ENCODE measurements at regions not wholly inside any gene's neighbourhood (a gene's known extent, or its start where the extent isn't known, plus 50 kb on each side); places are given as distances from the start of the nearest gene placed in this dataset.

DNA sequence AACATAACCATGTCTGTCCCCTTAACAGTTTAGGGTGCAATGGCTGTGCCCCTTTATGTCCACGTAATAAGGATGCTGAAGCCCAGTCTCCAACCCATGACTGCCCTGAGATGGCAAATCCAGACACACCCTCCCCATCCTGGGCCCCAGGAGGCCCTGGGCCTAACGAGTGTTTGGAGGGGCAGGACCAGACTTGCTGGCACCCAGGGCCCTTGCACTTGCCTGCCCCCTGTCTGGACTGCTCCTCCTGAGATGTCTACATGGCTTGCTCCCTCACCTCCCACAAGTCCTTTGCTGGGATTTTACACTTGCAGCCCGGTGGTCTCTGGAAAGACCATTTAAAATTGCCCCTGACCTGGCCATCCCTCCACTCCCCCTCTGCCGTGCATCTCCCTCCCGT, 132.2 kb upstream of the NECTIN1 start:
- Histone ChIP-seq H3K36me3 (ENCODE audit: insufficient read depth, low read length) (no peaks in the 10 kb centered on the region), H2AFZ (ENCODE audit: low read depth, low read length) (no peak overlapping the region), H3K9me3 (ENCODE audit: low read length) (no peaks in the 10 kb centered on the region), H3K4me3 (ENCODE audit: low read length) (no peak overlapping the region), H3K27me3 (ENCODE audit: insufficient read depth, low read length) (peaks cover 7% of the 10 kb centered on the region), H3K4me1 (ENCODE audit: insufficient read depth, low read length) (no peaks in the 10 kb centered on the region)

DNA sequence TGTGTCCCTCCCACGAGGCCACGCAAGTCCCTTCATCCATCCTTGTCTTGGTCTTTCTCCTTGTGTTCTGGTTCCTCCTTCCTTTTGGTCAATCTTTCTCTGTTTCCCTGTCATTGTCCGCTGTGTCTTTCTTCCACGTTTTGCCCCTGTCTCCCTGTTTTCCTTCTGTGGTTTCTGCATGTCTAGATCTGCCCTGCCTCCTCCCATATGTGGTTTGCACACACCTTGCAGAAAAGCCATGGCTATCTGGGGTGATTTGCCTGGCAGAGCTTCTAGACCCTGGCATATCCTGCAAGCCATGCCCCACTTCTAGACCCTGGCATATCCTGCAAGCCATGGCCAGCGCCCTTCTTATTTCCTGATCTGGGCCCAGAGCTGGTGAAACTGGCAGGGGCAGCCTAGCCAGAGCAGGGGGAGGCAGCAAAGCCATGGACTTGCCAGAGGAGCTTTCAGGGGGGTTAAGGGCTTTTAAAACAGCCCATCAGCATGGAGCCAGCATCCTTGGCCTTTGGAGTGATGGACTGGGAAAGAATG, 131.6 kb upstream of the NECTIN1 start:
- no peak overlapping the region for H2AFZ ChIP-seq (ENCODE audit: low read depth, low read length)
- H3K27me3 ChIP-seq (ENCODE audit: insufficient read depth, low read length), result peaks cover 7% of the 10 kb centered on the region
- H3K9me3 ChIP-seq (ENCODE audit: low read length), result no peaks in the 10 kb centered on the region
- H3K4me1 ChIP-seq (ENCODE audit: insufficient read depth, low read length), result no peaks in the 10 kb centered on the region
- H3K4me3 ChIP-seq (ENCODE audit: low read length), result no peak overlapping the region
- no peaks in the 10 kb centered on the region for H3K36me3 ChIP-seq (ENCODE audit: insufficient read depth, low read length)

DNA sequence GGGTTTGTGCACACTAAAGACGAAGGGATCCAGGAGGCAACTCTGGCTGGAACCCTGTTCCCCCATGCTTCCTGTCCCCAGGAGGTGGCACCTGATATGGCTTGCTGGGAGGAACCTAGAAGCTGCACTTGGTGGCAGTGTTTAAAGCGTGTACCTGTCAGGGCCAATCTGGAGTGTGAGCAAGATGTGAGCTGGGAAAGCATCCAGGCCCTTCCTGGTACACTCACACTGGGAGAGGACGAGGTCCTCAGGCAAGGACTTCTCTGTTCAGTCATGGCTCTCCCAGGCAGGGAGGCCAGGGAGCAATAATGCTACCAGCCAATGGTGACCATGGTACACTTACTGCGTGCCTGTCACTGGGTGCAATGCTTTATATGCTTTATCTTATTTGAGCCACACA, 130.7 kb upstream of the NECTIN1 start:
- H3K27me3 ChIP-seq (ENCODE audit: insufficient read depth, low read length), result peaks cover 9% of the 10 kb centered on the region
- no peaks in the 10 kb centered on the region for H3K36me3 ChIP-seq (ENCODE audit: insufficient read depth, low read length)
- no peak overlapping the region for H2AFZ ChIP-seq (ENCODE audit: low read depth, low read length)
- H3K4me3 ChIP-seq (ENCODE audit: low read length), result no peak overlapping the region
- no peaks in the 10 kb centered on the region for H3K9me3 ChIP-seq (ENCODE audit: low read length)
- H3K4me1 ChIP-seq (ENCODE audit: insufficient read depth, low read length), result no peaks in the 10 kb centered on the region

DNA sequence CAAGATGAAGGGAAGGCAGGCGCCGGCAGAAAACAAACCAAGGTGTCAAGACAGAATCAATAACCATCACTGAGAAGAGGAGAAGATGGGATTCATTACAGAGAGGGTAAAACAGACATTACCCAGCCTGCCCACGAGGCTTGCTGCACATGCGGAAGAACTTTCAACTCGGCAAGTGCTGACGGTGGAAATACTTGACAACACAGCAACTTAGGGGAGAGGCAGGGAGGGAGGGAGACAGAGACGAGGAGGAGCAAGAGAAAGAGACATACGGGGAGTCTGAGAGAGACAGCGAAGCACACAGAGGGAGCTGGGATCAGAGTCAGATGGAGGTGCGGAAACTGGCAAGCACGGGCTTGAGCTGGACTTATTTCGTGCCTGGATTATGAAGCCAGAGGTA, 129.3 kb upstream of the NECTIN1 start:
- H3K9me3 ChIP-seq (ENCODE audit: low read length), result no peaks in the 10 kb centered on the region
- peaks cover 9% of the 10 kb centered on the region for H3K27me3 ChIP-seq (ENCODE audit: insufficient read depth, low read length)
- no peak overlapping the region for H2AFZ ChIP-seq (ENCODE audit: low read depth, low read length)
- H3K4me1 ChIP-seq (ENCODE audit: insufficient read depth, low read length), result no peaks in the 10 kb centered on the region
- no peaks in the 10 kb centered on the region for H3K36me3 ChIP-seq (ENCODE audit: insufficient read depth, low read length)
- H3K4me3 ChIP-seq (ENCODE audit: low read length), result no peak overlapping the region

DNA sequence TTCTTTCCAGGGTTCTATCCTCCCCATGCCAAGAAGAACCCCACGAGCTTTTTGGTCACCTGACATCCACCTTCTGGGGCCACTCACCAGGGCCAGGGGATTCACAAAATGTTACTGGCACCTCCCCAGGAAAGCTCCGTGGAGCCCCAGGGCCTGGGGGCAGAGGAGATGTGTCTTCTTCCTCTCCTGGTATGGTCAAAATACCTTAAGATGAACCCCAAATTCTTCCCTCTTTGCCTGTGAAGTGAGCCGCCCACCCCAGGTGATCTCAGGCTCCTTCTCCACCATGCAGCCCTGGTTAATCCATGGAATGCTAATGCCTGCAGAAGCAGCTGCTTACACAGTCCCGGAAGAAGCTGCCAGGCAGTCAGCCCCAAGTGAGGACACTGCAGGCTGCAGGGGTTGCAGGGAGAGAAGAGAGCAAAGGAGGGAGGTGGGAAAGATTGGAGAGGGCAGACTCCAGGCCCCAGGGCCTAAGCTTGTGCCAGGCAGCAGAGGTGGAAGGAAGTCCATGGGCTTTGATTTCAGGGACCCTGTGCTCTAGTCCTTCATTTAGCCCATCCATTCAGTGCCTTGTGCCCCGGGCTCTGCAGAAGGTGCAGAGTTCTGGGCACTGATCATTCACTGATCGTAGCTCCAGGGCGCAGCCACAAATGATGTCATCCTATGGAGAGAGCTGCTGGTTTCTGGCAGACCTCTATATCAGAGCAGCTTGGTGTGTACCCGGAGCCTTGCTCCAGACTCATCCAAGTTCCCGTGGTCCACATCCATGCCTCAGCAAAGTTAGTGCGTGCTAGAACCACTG, 127.9 kb upstream of the NECTIN1 start:
- Histone ChIP-seq H3K36me3 (ENCODE audit: insufficient read depth, low read length) (no peaks in the 10 kb centered on the region), H3K9me3 (ENCODE audit: low read length) (no peaks in the 10 kb centered on the region), H3K4me3 (ENCODE audit: low read length) (no peak overlapping the region), H2AFZ (ENCODE audit: low read depth, low read length) (no peak overlapping the region), H3K4me1 (ENCODE audit: insufficient read depth, low read length) (no peaks in the 10 kb centered on the region), H3K27me3 (ENCODE audit: insufficient read depth, low read length) (peaks cover 9% of the 10 kb centered on the region)

DNA sequence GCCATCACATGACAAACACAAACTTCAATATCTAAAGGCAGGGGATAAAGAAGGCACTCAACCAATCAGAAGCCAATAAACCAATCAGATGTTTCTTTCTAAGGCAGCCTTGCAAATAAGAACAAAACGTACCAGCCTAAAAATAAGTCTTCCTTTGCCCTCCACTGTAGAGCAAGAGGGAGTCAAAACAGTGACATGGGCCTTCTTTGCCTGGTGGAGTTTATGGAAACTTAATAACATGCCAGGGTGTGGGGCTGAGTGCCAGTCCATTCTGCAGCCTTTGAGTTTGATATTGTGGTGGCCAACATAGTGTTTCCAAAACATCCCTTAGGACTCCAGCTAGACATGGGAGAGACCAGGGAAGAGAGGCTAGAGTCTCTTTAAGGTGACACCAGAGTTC, 126.1 kb upstream of the NECTIN1 start:
- Histone ChIP-seq H2AFZ (ENCODE audit: low read depth, low read length) (no peak overlapping the region), H3K9me3 (ENCODE audit: low read length) (no peaks in the 10 kb centered on the region), H3K4me3 (ENCODE audit: low read length) (no peak overlapping the region), H3K4me1 (ENCODE audit: insufficient read depth, low read length) (no peaks in the 10 kb centered on the region), H3K27me3 (ENCODE audit: insufficient read depth, low read length) (peaks cover 4% of the 10 kb centered on the region), H3K36me3 (ENCODE audit: insufficient read depth, low read length) (no peaks in the 10 kb centered on the region)

DNA sequence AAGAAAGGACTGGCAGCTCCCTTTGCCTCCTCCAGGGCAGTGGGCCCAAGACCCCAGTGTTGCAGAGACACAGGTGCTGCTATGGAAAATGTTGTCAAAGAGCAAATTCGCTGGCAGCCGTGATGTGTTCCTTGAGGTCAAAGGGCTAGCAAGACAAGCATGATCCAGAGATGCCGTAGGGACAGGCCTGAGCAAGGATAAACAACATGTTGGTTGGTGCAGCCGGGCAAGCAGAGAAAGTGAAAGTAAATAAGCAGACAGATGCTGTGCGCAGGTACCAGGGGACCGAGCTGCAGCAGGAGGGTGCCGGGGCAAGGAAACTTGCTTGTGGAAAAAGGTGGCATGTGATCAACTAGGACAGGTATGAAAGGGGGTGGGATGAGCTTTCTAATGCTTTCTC, 125.5 kb upstream of the NECTIN1 start:
- no peaks in the 10 kb centered on the region for H3K9me3 ChIP-seq (ENCODE audit: low read length)
- H3K4me3 ChIP-seq (ENCODE audit: low read length), result no peak overlapping the region
- H3K36me3 ChIP-seq (ENCODE audit: insufficient read depth, low read length), result no peaks in the 10 kb centered on the region
- no peak overlapping the region for H2AFZ ChIP-seq (ENCODE audit: low read depth, low read length)
- H3K27me3 ChIP-seq (ENCODE audit: insufficient read depth, low read length), result peaks cover 4% of the 10 kb centered on the region
- no peaks in the 10 kb centered on the region for H3K4me1 ChIP-seq (ENCODE audit: insufficient read depth, low read length)

DNA sequence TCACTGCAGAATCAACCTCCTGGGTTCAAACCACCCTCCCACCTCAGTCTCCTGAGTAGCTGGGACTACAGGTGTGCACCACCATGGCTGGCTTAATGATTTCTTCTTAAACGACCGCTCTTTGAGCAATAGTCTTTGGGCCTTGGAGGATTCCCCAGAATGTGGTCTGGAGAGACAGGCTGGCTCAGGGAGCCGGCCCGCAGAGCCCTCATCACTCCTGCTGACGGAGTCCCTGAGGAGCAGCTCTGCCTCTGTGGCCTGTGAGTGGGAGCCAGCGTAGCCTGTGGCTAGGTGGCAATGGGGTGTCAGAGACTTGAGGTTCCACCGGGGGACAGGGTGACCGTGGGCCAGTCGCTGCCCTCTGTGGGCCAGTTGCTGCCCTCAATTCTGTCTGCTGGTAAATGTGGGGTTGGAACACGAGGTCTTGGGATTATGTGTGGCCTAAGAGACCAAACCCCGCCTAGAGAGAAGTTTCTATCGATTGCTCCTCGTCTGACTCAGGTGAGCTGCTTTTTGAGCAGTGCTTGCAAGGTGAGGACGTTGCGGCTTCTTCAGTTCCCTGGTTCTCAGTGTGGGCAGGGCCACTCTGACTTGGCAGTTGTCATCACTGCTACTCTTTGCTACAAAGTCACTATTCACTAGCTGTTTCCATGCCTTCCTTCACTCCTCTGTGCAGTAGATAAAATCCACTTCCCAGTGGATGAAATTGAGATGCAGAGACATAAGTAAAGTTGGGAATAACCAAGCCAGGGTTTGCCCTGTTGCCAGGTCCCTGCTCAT, 124.8 kb upstream of the NECTIN1 start:
- no peak overlapping the region for H2AFZ ChIP-seq (ENCODE audit: low read depth, low read length)
- H3K9me3 ChIP-seq (ENCODE audit: low read length), result no peaks in the 10 kb centered on the region
- peaks cover 4% of the 10 kb centered on the region for H3K27me3 ChIP-seq (ENCODE audit: insufficient read depth, low read length)
- no peaks in the 10 kb centered on the region for H3K4me1 ChIP-seq (ENCODE audit: insufficient read depth, low read length)
- H3K36me3 ChIP-seq (ENCODE audit: insufficient read depth, low read length), result no peaks in the 10 kb centered on the region
- H3K4me3 ChIP-seq (ENCODE audit: low read length), result no peak overlapping the region

DNA sequence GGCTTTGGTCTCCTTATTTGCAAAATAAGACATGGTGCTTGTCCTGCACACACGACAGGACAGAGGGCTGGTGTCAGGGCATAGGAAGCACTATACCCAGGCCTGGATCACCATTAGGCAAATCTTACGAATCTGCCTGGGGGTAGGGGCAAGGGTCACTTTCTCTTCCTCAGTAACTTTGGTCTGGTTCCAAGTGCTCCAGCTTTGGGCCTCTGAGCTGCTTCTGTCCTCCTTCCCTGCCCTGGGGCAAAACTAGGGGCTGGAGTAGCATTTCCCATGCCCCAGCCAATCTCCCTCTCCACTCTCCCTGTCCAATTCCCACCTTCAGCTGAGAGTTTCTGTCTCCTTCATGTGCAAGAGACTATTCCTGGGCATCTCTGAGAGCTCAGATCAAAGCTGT, 123.7 kb upstream of the NECTIN1 start:
- H3K27me3 ChIP-seq (ENCODE audit: insufficient read depth, low read length), result peaks cover 4% of the 10 kb centered on the region
- H3K36me3 ChIP-seq (ENCODE audit: insufficient read depth, low read length), result no peaks in the 10 kb centered on the region
- no peak overlapping the region for H2AFZ ChIP-seq (ENCODE audit: low read depth, low read length)
- H3K4me1 ChIP-seq (ENCODE audit: insufficient read depth, low read length), result no peaks in the 10 kb centered on the region
- H3K9me3 ChIP-seq (ENCODE audit: low read length), result no peaks in the 10 kb centered on the region
- no peak overlapping the region for H3K4me3 ChIP-seq (ENCODE audit: low read length)

DNA sequence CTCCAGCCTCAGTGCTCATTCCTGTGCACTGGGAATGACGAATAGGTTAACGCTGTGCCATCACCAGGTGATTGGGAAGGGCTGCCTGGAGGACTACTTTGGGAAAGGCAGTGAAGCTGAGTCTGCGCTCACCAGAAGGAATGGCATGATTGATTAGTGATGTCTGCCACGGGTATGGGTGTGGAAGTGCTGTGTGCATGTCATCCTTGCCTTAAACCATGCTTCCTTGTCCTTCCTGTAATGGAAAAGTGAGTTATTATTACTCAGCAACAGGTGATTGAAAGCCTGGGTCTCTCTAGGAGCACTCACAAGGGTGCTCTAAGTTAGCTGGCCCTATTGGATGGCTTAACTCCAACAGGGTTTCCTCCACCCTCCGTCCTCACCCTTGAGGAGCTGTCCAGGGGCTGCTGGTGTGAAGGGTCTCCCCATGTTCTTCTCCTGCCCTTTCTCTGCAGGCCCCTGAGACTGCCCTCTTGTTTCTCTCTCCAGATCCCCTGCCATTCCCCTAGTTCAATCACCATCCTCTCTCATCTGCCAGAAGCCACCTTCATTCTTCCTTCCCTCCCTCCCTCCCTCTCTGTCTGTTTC, 121.9 kb upstream of the NECTIN1 start:
- Histone ChIP-seq H2AFZ (ENCODE audit: low read depth, low read length) (no peak overlapping the region), H3K27me3 (ENCODE audit: insufficient read depth, low read length) (peaks cover 4% of the 10 kb centered on the region), H3K4me3 (ENCODE audit: low read length) (no peak overlapping the region), H3K9me3 (ENCODE audit: low read length) (peaks cover 3% of the 10 kb centered on the region), H3K36me3 (ENCODE audit: insufficient read depth, low read length) (no peaks in the 10 kb centered on the region), H3K4me1 (ENCODE audit: insufficient read depth, low read length) (no peaks in the 10 kb centered on the region)

DNA sequence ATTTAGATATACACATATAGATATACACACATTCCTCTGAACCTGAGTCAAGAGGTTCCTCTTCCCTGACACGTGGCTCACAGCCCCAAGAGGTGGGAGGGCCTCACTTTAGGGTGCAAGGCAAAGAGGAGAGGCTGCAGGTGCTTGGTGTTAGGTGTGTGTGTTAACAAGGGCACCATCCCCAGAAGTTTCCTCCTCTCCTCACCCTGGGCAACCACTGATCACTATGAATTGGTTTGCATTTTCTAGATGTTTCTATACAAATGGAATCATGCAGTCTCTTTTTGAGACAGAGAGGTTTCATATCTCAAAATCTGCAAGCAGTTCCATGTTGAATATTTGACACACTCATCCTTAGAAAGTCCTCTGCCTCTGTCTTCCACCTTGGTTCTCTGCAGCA, 120.9 kb upstream of the NECTIN1 start:
- H3K4me3 ChIP-seq (ENCODE audit: low read length), result no peak overlapping the region
- H2AFZ ChIP-seq (ENCODE audit: low read depth, low read length), result no peak overlapping the region
- no peaks in the 10 kb centered on the region for H3K27me3 ChIP-seq (ENCODE audit: insufficient read depth, low read length)
- H3K9me3 ChIP-seq (ENCODE audit: low read length), result peaks cover 4% of the 10 kb centered on the region
- no peaks in the 10 kb centered on the region for H3K4me1 ChIP-seq (ENCODE audit: insufficient read depth, low read length)
- H3K36me3 ChIP-seq (ENCODE audit: insufficient read depth, low read length), result no peaks in the 10 kb centered on the region

DNA sequence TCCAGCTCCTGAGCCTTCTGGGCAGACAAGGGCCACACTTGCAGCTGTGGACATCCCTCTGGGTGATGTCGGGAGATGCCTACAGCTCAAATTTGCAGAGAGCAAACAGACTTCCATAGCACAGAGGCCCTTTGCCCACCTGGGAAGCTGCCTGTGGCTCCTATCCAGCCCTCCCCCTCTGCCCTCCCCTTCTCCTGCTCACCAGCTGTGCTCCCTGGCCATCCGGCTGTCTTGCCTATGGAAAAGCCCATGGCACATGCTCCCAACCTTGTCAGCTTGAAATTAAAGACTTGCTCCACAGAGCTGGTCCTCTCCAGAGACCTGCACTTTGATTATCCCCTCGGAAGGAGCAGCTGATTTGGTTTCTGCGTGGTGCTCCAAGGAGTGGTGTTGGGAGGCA, 118.9 kb upstream of the NECTIN1 start:
- no peaks in the 10 kb centered on the region for H3K27me3 ChIP-seq (ENCODE audit: insufficient read depth, low read length)
- peaks cover 4% of the 10 kb centered on the region for H3K9me3 ChIP-seq (ENCODE audit: low read length)
- no peaks in the 10 kb centered on the region for H3K36me3 ChIP-seq (ENCODE audit: insufficient read depth, low read length)
- H3K4me1 ChIP-seq (ENCODE audit: insufficient read depth, low read length), result no peaks in the 10 kb centered on the region
- no peak overlapping the region for H2AFZ ChIP-seq (ENCODE audit: low read depth, low read length)
- H3K4me3 ChIP-seq (ENCODE audit: low read length), result no peak overlapping the region

DNA sequence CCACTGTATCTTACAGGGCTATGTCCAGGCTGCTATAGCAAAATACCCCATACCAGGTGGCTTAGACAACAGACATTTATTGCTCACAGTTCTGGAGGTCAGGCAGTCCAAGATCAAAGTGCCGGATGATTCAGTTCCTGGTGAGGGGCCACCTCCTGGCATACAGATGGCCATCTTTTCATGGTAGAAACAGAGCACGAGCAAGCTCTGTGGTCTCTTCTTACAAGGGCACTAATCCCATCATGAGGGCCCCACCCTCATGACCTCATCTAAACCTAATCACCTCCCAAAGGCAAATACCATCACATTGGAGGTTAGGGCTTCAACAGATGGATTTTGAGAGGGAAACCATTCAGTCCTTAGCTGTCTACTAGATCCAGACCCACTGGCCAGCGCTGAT, 117.4 kb upstream of the NECTIN1 start:
- no peak overlapping the region for H2AFZ ChIP-seq (ENCODE audit: low read depth, low read length)
- no peaks in the 10 kb centered on the region for H3K27me3 ChIP-seq (ENCODE audit: insufficient read depth, low read length)

More for the DNA sequence above, 117.4 kb upstream of the NECTIN1 start:
- Histone ChIP-seq H3K4me3 (ENCODE audit: low read length) (no peak overlapping the region), H3K4me1 (ENCODE audit: insufficient read depth, low read length) (no peaks in the 10 kb centered on the region), H3K36me3 (ENCODE audit: insufficient read depth, low read length) (no peaks in the 10 kb centered on the region), H3K9me3 (ENCODE audit: low read length) (peaks cover 4% of the 10 kb centered on the region)
